ENCODE measurements at regions not wholly inside any gene's neighbourhood (a gene's known extent, or its start where the extent isn't known, plus 50 kb on each side); places are given as distances from the start of the nearest gene placed in this dataset.

- Histone ChIP-seq H3K4me3 (no peak overlapping the region), H3K4me1 (no peaks in the 10 kb centered on the region), H3K9me3 (no peaks in the 10 kb centered on the region), H3K27ac (replicated peaks in 1 of 4) (no peak overlapping the region), H3K36me3 (no peaks in the 10 kb centered on the region), H3K27me3 (no peaks in the 10 kb centered on the region)
- no peak for DNase-seq (ENCODE audit: extremely low spot score)
- TF ChIP-seq POLR2AphosphoS5 (IDR thresholded peaks at IDR 0.05) = no peak
- TF ChIP-seq CTCF (IDR thresholded peaks at IDR 0.05) = no peak
- no peak for TF ChIP-seq POLR2A (IDR thresholded peaks at IDR 0.05; ENCODE audit: low read depth)
- TF ChIP-seq EP300 (IDR thresholded peaks at IDR 0.05) = no peak
- 79% methylated on average over 4 of the region's 4 CpGs for WGBS
- intact Hi-C loops (cut with DNase I) = no loop called here
Observed at GRCh38 chr4:134388351-134388750, 186.8 kb upstream of the PABPC4L start.

- Histone ChIP-seq H3K4me1 (no peaks in the 10 kb centered on the region), H3K4me3 (no peak overlapping the region), H3K27me3 (no peaks in the 10 kb centered on the region), H3K36me3 (no peaks in the 10 kb centered on the region), H3K27ac (replicated peaks in 1 of 4) (no peak overlapping the region), H3K9me3 (no peaks in the 10 kb centered on the region)
- no peak for TF ChIP-seq CTCF (IDR thresholded peaks at IDR 0.05)
- no peak for TF ChIP-seq POLR2AphosphoS5 (IDR thresholded peaks at IDR 0.05)
- no peak for TF ChIP-seq POLR2A (IDR thresholded peaks at IDR 0.05; ENCODE audit: low read depth)
- no peak for TF ChIP-seq EP300 (IDR thresholded peaks at IDR 0.05)
- intact Hi-C loops (cut with DNase I) = no loop called here
- no peak for DNase-seq (ENCODE audit: extremely low spot score)
Observed at GRCh38 chr4:134382478-134383227, 181.1 kb upstream of the PABPC4L start.

GRCh38 chr4:134375775-134376174 lies 174.2 kb upstream of the PABPC4L start:
- TF ChIP-seq POLR2AphosphoS5 (IDR thresholded peaks at IDR 0.05) (no peak), POLR2A (IDR thresholded peaks at IDR 0.05; ENCODE audit: low read depth) (no peak), CTCF (IDR thresholded peaks at IDR 0.05) (no peak), EP300 (IDR thresholded peaks at IDR 0.05) (no peak)
- Histone ChIP-seq H3K36me3 (no peaks in the 10 kb centered on the region), H3K4me1 (no peaks in the 10 kb centered on the region), H3K4me3 (no peak overlapping the region), H3K27ac (replicated peaks in 1 of 4) (no peak overlapping the region), H3K27me3 (no peaks in the 10 kb centered on the region), H3K9me3 (no peaks in the 10 kb centered on the region)
- no peak for DNase-seq (ENCODE audit: extremely low spot score)
- intact Hi-C loops (cut with DNase I) = no loop called here

- intact Hi-C loops (cut with DNase I) = no loop called here
- TF ChIP-seq CTCF (IDR thresholded peaks at IDR 0.05) = no peak
- no peak for TF ChIP-seq POLR2A (IDR thresholded peaks at IDR 0.05; ENCODE audit: low read depth)
- TF ChIP-seq EP300 (IDR thresholded peaks at IDR 0.05) = no peak
- TF ChIP-seq POLR2AphosphoS5 (IDR thresholded peaks at IDR 0.05) = no peak
- Histone ChIP-seq H3K36me3 (no peaks in the 10 kb centered on the region), H3K9me3 (no peaks in the 10 kb centered on the region), H3K27me3 (no peaks in the 10 kb centered on the region), H3K4me1 (no peaks in the 10 kb centered on the region), H3K27ac (replicated peaks in 1 of 4) (no peak overlapping the region), H3K4me3 (no peak overlapping the region)
- DNase-seq (ENCODE audit: extremely low spot score) = no peak
- WGBS = 96% methylated on average over 1 of the region's 1 CpG
Observed at GRCh38 chr4:134365852-134366251, 164.3 kb upstream of the PABPC4L start.

GRCh38 chr4:134364928-134365327 lies 163.3 kb upstream of the PABPC4L start:
- no peak for TF ChIP-seq EP300 (IDR thresholded peaks at IDR 0.05)
- TF ChIP-seq CTCF (IDR thresholded peaks at IDR 0.05) = no peak
- no peak for TF ChIP-seq POLR2A (IDR thresholded peaks at IDR 0.05; ENCODE audit: low read depth)
- no peak for TF ChIP-seq POLR2AphosphoS5 (IDR thresholded peaks at IDR 0.05)

More at GRCh38 chr4:134364928-134365327, 163.3 kb upstream of the PABPC4L start:
- 95% methylated on average over 1 of the region's 1 CpG for WGBS
- H3K36me3 ChIP-seq = no peaks in the 10 kb centered on the region
- no peaks in the 10 kb centered on the region for H3K9me3 ChIP-seq
- no peak overlapping the region for H3K4me3 ChIP-seq
- no peaks in the 10 kb centered on the region for H3K4me1 ChIP-seq
- H3K27me3 ChIP-seq = no peaks in the 10 kb centered on the region
- intact Hi-C loops (cut with DNase I) = no loop called here
- DNase-seq (ENCODE audit: extremely low spot score) = no peak
- H3K27ac ChIP-seq (replicated peaks in 1 of 4) = no peak overlapping the region
